GM19452 (cell line): ENCODE measurements at regions not wholly inside any gene's neighbourhood (a gene's known extent, or its start where the extent isn't known, plus 50 kb on each side); places are given as distances from the start of the nearest gene placed in this dataset.
"Not testable (repeated sequence)": the region's sequence is repeated elsewhere in the genome, so short reads cannot be mapped to it uniquely, and the experiment has no call there.

Experiments
- ATAC-seq: cut with Tn5 transposase; IDR thresholded peaks from one replicate; pipeline ENCODE4 v1.9.1; 2021; ENCODE audit not compliant: unreplicated experiment

- no peak for ATAC-seq
These were observed 145.1 kb upstream of the NYAP2 start for GRCh38 chr2:225254363-225254762.

- no peak for ATAC-seq
These were observed 154.6 kb upstream of the NYAP2 start for GRCh38 chr2:225244933-225245332.

GRCh38 chr2:225236769-225237323, 162.7 kb upstream of the NYAP2 start:
- ATAC-seq = no peak

GRCh38 chr2:225233234-225233633, 166.3 kb upstream of the NYAP2 start:
- no peak for ATAC-seq

- no peak for ATAC-seq
These were observed 167.6 kb upstream of the NYAP2 start for GRCh38 chr2:225231900-225232299.

GRCh38 chr2:225229346-225229745, 170.2 kb upstream of the NYAP2 start:
- ATAC-seq = not testable (repeated sequence)

- ATAC-seq = no peak
These were observed 173.1 kb upstream of the NYAP2 start for GRCh38 chr2:225226441-225226840.

- no peak for ATAC-seq
These were observed 176.2 kb upstream of the NYAP2 start for GRCh38 chr2:225223301-225223700.

- ATAC-seq = no peak
These were observed 165.2 kb upstream of the DOCK10 start for GRCh38 chr2:225207471-225207870.

GRCh38 chr2:225207043-225207442, 164.8 kb upstream of the DOCK10 start:
- no peak for ATAC-seq

- ATAC-seq = no peak
These were observed 154.3 kb upstream of the DOCK10 start for GRCh38 chr2:225196579-225196978.

- ATAC-seq = no peak
These were observed 150.6 kb upstream of the DOCK10 start for GRCh38 chr2:225192869-225193268.

- no peak for ATAC-seq
These were observed 148.7 kb upstream of the DOCK10 start for GRCh38 chr2:225190987-225191386.

- ATAC-seq = no peak
These were observed 142.7 kb upstream of the DOCK10 start for GRCh38 chr2:225184948-225185347.

- no peak for ATAC-seq
These were observed 139.9 kb upstream of the DOCK10 start for GRCh38 chr2:225182126-225182525.

- no peak for ATAC-seq
These were observed 134.8 kb upstream of the DOCK10 start for GRCh38 chr2:225177098-225177497.

GRCh38 chr2:225173909-225174308, 131.6 kb upstream of the DOCK10 start:
- ATAC-seq = no peak

GRCh38 chr2:225171350-225171749, 129.1 kb upstream of the DOCK10 start:
- no peak for ATAC-seq

- ATAC-seq = no peak
These were observed 127.9 kb upstream of the DOCK10 start for GRCh38 chr2:225170162-225170561.

GRCh38 chr2:225169396-225169795, 127.1 kb upstream of the DOCK10 start:
- no peak for ATAC-seq

GRCh38 chr2:225165052-225165451, 122.8 kb upstream of the DOCK10 start:
- ATAC-seq = no peak

GRCh38 chr2:225164401-225165050, 122.3 kb upstream of the DOCK10 start:
- ATAC-seq = no peak

- ATAC-seq = no peak
These were observed 116.1 kb upstream of the DOCK10 start for GRCh38 chr2:225158360-225158759.
